Naive thymus-derived CD8-positive, alpha-beta T cell (primary cell): ENCODE measurements at regions not wholly inside any gene's neighbourhood (a gene's known extent, or its start where the extent isn't known, plus 50 kb on each side); places are given as distances from the start of the nearest gene placed in this dataset.
"Not testable (repeated sequence)": the region's sequence is repeated elsewhere in the genome, so short reads cannot be mapped to it uniquely, and the experiment has no call there.

Source experiments
- ATAC-seq, 2 donors: fragments of 150-1000 bp; cut with Tn5 transposase in 1 of 2; sonication (Bioruptor Pico), chemical (Tn5 transposase) in 1 of 2; 1 replicate in 1 of 2; 2 replicates in 1 of 2; pipeline ENCODE4 v1.10.0; 2021; ENCODE audit warnings: mild to moderate bottlenecking in 2 of 2, moderate library complexity in 2 of 2
- POLR2A ChIA-PET: fragments of 350-600 bp; sonication (Branson Sonifier 250); formaldehyde crosslinking; loops from one replicate; lab custom pipeline; 2021; ENCODE audit warnings: antibody characterized with exemption; lab: Charles Lee
- DNase-seq, 10 donors: peaks; one replicate each; pipeline versions ENCODE4 v3.0.0 to v3.0.0-alpha.2; 2020 to 2022
- H3K27ac Mint-ChIP-seq, 10 donors: one replicate each; pipeline ENCODE4 v1.8.0; 2020 to 2022; ENCODE audit warnings: mild to moderate bottlenecking in 10 of 10, mixed read lengths in 10 of 10, moderate library complexity in 4 of 10, inconsistent platforms in 1 of 10
- H3K27me3 Mint-ChIP-seq, 5 donors: one replicate each; pipeline ENCODE4 v1.8.0; 2021 to 2022; ENCODE audit warnings: mixed read lengths in 5 of 5
- H3K36me3 Mint-ChIP-seq, 3 donors: one replicate each; pipeline ENCODE4 v1.8.0; 2020 to 2022; ENCODE audit warnings: mixed read lengths in 3 of 3, mild to moderate bottlenecking in 2 of 3, inconsistent platforms in 1 of 3
- H3K4me1 Mint-ChIP-seq, 4 donors: one replicate each; pipeline ENCODE4 v1.8.0; 2021 to 2022; ENCODE audit warnings: mixed read lengths in 4 of 4
- H3K4me3 Mint-ChIP-seq, 10 donors: one replicate each; pipeline ENCODE4 v1.8.0; 2020 to 2022; ENCODE audit warnings: mild to moderate bottlenecking in 10 of 10, mixed read lengths in 10 of 10, moderate library complexity in 6 of 10, inconsistent platforms in 1 of 10
- H3K9me3 Mint-ChIP-seq, 9 donors: one replicate each; pipeline ENCODE4 v1.8.0; 2020 to 2022; ENCODE audit warnings: mixed read lengths in 9 of 9, mild to moderate bottlenecking in 3 of 9, inconsistent platforms in 1 of 9, moderate library complexity in 1 of 9

DNA sequence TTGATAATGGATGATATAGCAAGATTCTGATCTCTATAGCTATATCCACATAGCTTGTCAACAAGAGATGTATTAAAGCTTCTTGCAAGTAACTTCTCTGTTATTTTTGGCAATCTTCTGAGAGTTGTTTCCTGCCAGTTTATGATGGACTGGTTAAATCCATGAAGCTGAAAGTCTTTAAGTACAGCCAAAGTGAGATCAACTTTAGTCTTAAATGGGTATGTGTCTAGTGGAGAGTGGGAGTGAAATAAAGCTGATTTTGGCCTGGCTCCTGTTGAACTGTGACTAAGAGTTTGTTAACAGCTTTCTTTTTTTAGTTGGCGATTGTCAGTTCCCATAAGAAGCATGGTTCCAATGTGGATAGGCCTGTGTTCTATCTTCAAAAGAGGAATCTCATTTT lies 350.9 kb upstream of the PCSK5 start:
- POLR2A ChIA-PET, result no interaction called here
- no peak overlapping the region for H3K4me3 Mint-ChIP-seq
- DNase-seq (no peak), ATAC-seq (no peak)
- no peaks in the 10 kb centered on the region for H3K36me3 Mint-ChIP-seq
- H3K4me1 Mint-ChIP-seq, result no peaks in the 10 kb centered on the region
- peaks cover 0 to 4% (median 0%) of the 10 kb centered on the region in 5 donors for H3K27me3 Mint-ChIP-seq
- peaks cover 0 to 6% (median 0%) of the 10 kb centered on the region in 9 donors for H3K9me3 Mint-ChIP-seq
- H3K27ac Mint-ChIP-seq, result no peak overlapping the region

DNA sequence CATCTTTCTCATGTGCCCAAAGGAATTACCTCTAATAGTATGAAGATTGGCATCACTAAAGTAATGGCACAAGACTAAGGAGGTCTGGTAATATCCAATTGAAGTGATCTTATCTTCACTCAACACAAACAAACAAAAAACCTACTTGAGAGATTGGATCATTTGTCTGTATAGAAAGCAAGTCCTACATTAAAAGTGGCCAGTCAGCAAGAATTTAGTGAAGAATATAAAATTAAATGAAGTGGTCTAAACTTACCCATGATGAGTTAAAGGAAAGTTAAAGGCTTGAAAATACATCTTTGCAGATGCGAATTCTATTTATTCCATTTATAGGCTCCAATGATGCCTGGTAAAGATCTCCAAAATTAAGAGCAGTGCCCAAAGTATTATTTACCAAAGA lies 350.3 kb upstream of the PCSK5 start:
- no peaks in the 10 kb centered on the region for H3K36me3 Mint-ChIP-seq
- H3K27ac Mint-ChIP-seq, result no peak overlapping the region
- peaks cover 0 to 4% (median 0%) of the 10 kb centered on the region in 5 donors for H3K27me3 Mint-ChIP-seq
- ATAC-seq, result no peak
- H3K4me1 Mint-ChIP-seq, result no peaks in the 10 kb centered on the region
- no peak overlapping the region for H3K4me3 Mint-ChIP-seq
- DNase-seq, result no peak
- H3K9me3 Mint-ChIP-seq, result peaks cover 0 to 6% (median 0%) of the 10 kb centered on the region in 9 donors
- POLR2A ChIA-PET, result no interaction called here

DNA sequence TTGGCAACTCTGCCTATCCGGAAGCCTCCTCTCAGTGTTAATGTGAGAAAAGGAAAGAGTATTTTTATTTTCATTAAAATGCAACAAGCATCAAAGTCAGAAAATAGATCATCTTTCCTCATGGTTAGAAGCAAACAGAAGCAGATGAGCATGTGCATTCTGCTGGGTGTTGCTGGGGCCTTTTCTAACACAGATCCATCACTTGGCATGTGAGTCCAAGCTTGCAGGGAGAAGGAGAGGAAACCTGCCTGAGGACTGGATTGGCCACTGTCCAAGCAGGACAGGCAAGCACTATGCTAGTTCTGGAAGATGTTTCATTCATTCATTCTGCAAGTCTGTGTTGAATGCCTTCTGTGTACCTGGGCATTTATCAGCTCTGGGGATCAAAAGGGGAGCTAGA lies 348.7 kb upstream of the PCSK5 start:
- Mint-ChIP-seq H3K36me3 (no peaks in the 10 kb centered on the region), H3K9me3 (peaks cover 0 to 6% (median 0%) of the 10 kb centered on the region in 9 donors), H3K27me3 (peaks cover 0 to 4% (median 3%) of the 10 kb centered on the region in 5 donors), H3K27ac (peak overlapping the region in 1 of 10 donors; percentile 0), H3K4me1 (no peaks in the 10 kb centered on the region), H3K4me3 (no peak overlapping the region)
- POLR2A ChIA-PET, result no interaction called here
- no peak for ATAC-seq
- DNase-seq, result no peak

- H3K27ac Mint-ChIP-seq, result no peak overlapping the region
- H3K36me3 Mint-ChIP-seq, result no peaks in the 10 kb centered on the region
- peaks cover 2 to 14% (median 4%) of the 10 kb centered on the region in 5 donors for H3K27me3 Mint-ChIP-seq
- peaks cover 0 to 9% (median 0%) of the 10 kb centered on the region in 9 donors for H3K9me3 Mint-ChIP-seq
- H3K4me3 Mint-ChIP-seq, result no peak overlapping the region
- ATAC-seq, result no peak
- POLR2A ChIA-PET, result no interaction called here
- H3K4me1 Mint-ChIP-seq, result no peaks in the 10 kb centered on the region
- DNase-seq, result no peak
Observed at GRCh38 chr9:75544815-75545214, 345.7 kb upstream of the PCSK5 start.

DNA sequence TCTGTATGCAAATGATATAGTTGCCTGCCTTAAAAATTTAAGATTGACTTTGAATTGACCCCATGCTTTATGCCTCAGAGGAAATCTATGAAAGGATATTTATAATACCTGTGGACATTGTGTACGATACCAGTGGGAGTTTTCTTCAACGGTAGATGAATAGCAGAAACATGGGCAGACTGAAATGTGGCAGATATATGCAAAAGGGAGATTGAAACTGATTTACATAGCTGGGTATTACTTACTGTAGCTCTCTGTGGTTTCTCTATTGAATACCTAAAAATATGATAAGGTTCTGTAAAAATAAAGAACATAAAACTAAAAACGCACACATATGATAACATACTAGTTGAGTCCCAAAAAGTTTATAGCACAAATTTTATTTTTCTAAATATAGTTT lies 345.2 kb upstream of the PCSK5 start:
- POLR2A ChIA-PET, result no interaction called here
- Mint-ChIP-seq H3K4me1 (no peaks in the 10 kb centered on the region), H3K9me3 (peaks cover 0 to 9% (median 0%) of the 10 kb centered on the region in 9 donors)

DNA sequence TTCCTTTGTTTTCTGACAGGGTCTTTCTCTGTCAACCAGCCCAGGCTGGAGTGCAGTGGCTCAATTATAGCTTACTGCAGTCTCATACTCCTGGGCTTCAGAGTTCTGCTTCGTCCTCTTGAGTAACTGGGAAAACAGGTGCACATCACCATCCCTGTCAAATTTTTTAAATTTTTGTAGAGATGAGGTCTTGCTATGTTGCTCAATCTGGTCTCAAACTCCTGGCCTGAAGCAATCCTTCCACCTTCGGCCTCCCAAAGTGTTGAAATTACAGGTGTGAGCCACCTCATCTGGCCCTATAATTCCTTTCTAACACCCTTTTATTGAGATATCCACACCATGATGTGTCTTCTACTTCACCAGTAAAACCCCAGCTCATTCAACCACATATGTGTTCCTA lies 341.6 kb upstream of the PCSK5 start:
- Mint-ChIP-seq H3K27me3 (peaks cover 0 to 28% (median 4%) of the 10 kb centered on the region in 5 donors), H3K36me3 (no peaks in the 10 kb centered on the region), H3K9me3 (peaks cover 0 to 9% (median 0%) of the 10 kb centered on the region in 9 donors), H3K27ac (no peak overlapping the region), H3K4me1 (no peaks in the 10 kb centered on the region), H3K4me3 (peak overlapping the region in 1 of 10 donors; percentile 34)
- POLR2A ChIA-PET, result no interaction called here
- ATAC-seq, result no peak
- DNase-seq, result no peak

More for the DNA sequence above, 345.2 kb upstream of the PCSK5 start:
- no peak overlapping the region for H3K4me3 Mint-ChIP-seq
- H3K36me3 Mint-ChIP-seq, result no peaks in the 10 kb centered on the region
- no peak for DNase-seq
- H3K27ac Mint-ChIP-seq, result no peak overlapping the region
- peaks cover 2 to 19% (median 4%) of the 10 kb centered on the region in 5 donors for H3K27me3 Mint-ChIP-seq
- ATAC-seq, result no peak

- peaks cover 0 to 25% (median 0%) of the 10 kb centered on the region in 5 donors for H3K27me3 Mint-ChIP-seq
- peaks cover 0 to 5% (median 0%) of the 10 kb centered on the region in 9 donors for H3K9me3 Mint-ChIP-seq
- DNase-seq, result no peak
- no peaks in the 10 kb centered on the region for H3K36me3 Mint-ChIP-seq
- no peak overlapping the region for H3K27ac Mint-ChIP-seq
- H3K4me3 Mint-ChIP-seq, result no peak overlapping the region
- POLR2A ChIA-PET, result no interaction called here
- no peak for ATAC-seq
- no peaks in the 10 kb centered on the region for H3K4me1 Mint-ChIP-seq
Observed at GRCh38 chr9:75551861-75552260, 338.6 kb upstream of the PCSK5 start.

GRCh38 chr9:75552941-75553340 lies 337.5 kb upstream of the PCSK5 start:
- no peak overlapping the region for H3K4me3 Mint-ChIP-seq
- H3K27ac Mint-ChIP-seq, result no peak overlapping the region
- no peaks in the 10 kb centered on the region for H3K4me1 Mint-ChIP-seq
- DNase-seq, result no peak
- no peaks in the 10 kb centered on the region for H3K36me3 Mint-ChIP-seq
- POLR2A ChIA-PET, result no interaction called here
- ATAC-seq, result no peak
- peaks cover 0 to 9% (median 0%) of the 10 kb centered on the region in 9 donors for H3K9me3 Mint-ChIP-seq
- peaks cover 0 to 20% (median 0%) of the 10 kb centered on the region in 5 donors for H3K27me3 Mint-ChIP-seq

DNA sequence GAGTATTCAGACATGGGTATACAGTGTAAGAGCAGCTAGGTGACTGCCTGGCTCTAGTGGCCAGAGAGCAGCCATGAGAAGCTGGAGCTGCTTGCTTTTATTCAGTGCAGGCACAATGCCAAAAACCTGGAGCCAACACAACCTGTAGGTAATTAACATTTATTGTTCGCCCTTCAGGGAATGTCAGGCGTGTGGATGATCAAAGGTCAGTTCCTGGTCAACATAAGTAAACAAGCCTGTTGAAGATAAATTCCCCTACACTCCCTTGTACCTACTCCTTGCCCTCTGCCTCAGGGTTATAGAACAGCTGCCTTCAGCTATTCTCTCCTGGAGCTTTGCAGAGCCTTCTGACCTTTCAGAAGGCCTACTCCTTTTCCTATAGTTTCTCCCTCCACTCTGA lies 323.7 kb upstream of the PCSK5 start:
- peaks cover 0 to 16% (median 9%) of the 10 kb centered on the region in 9 donors for H3K9me3 Mint-ChIP-seq
- H3K4me3 Mint-ChIP-seq, DNase-seq, POLR2A ChIA-PET, ATAC-seq, H3K36me3 Mint-ChIP-seq, H3K4me1 Mint-ChIP-seq, H3K27ac Mint-ChIP-seq: not testable (repeated sequence)
- peaks cover 8 to 24% (median 15%) of the 10 kb centered on the region in 5 donors for H3K27me3 Mint-ChIP-seq

- Mint-ChIP-seq H3K9me3 (peaks cover 0 to 16% (median 0%) of the 10 kb centered on the region in 9 donors), H3K27me3 (peaks cover 8 to 24% (median 14%) of the 10 kb centered on the region in 5 donors), H3K27ac (no peak overlapping the region), H3K36me3 (peaks cover 0 to 6% (median 0%) of the 10 kb centered on the region in 3 donors), H3K4me3 (no peak overlapping the region), H3K4me1 (no peaks in the 10 kb centered on the region)
- DNase-seq, result no peak
- no peak for ATAC-seq
- POLR2A ChIA-PET, result no interaction called here
Observed at GRCh38 chr9:75570538-75570937, 319.9 kb upstream of the PCSK5 start.

DNA sequence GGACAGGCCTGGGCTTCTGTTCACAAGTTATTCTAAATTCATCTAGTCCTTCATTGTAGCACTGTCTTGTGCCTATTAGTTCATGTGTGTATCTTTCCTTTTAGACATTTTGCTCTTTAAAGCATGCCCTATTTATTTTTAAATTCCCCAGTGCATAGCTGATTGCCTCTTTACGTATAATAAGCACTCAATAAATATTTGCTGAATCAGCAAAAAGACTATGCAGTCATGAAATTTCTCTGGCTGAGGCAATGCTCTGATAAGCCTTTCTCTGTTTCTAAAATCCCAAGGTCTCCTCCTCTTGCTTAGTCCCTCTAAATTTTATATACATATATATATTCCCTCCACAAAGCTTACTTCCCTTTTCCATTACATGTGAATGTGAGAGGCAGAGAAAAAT lies 315.9 kb upstream of the PCSK5 start:
- no peak for DNase-seq
- Mint-ChIP-seq H3K4me1 (no peaks in the 10 kb centered on the region), H3K36me3 (no peaks in the 10 kb centered on the region), H3K9me3 (no peaks in the 10 kb centered on the region), H3K4me3 (no peak overlapping the region), H3K27me3 (peaks cover 2 to 12% (median 8%) of the 10 kb centered on the region in 5 donors), H3K27ac (no peak overlapping the region)
- ATAC-seq, result no peak
- POLR2A ChIA-PET, result no interaction called here

- no peak for DNase-seq
- no peak for ATAC-seq
- Mint-ChIP-seq H3K9me3 (no peaks in the 10 kb centered on the region), H3K4me1 (no peaks in the 10 kb centered on the region), H3K4me3 (no peak overlapping the region), H3K27me3 (peaks cover 2 to 22% (median 9%) of the 10 kb centered on the region in 5 donors), H3K36me3 (no peaks in the 10 kb centered on the region), H3K27ac (no peak overlapping the region)
- POLR2A ChIA-PET, result no interaction called here
Observed at GRCh38 chr9:75582870-75583269, 307.6 kb upstream of the PCSK5 start.

DNA sequence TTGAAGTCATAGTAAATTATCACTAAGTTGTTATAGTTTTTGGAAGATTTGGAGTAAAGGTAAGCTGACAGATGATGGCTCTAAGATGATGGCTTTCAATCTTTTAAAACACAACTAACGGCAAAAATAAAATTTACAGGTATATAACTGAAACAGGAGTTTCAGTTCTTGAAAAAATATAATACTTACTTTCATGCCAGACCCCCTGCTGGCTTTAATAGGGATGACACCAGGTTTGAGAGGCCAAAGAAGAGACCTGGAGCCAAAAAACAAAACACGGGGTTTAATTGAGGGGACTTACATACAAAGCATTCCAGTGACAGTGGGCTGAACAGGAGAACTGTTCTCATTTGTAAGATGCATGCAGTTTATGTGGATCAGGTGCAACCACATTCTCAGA lies 301.7 kb upstream of the PCSK5 start:
- Mint-ChIP-seq H3K9me3 (peaks cover 0 to 8% (median 5%) of the 10 kb centered on the region in 9 donors), H3K4me1 (no peaks in the 10 kb centered on the region), H3K36me3 (no peaks in the 10 kb centered on the region), H3K4me3 (no peak overlapping the region), H3K27me3 (peaks cover 2 to 21% (median 8%) of the 10 kb centered on the region in 5 donors), H3K27ac (no peak overlapping the region)
- DNase-seq, result peak in 1 of 10 donors; percentile 1
- POLR2A ChIA-PET, result no interaction called here
- no peak for ATAC-seq

DNA sequence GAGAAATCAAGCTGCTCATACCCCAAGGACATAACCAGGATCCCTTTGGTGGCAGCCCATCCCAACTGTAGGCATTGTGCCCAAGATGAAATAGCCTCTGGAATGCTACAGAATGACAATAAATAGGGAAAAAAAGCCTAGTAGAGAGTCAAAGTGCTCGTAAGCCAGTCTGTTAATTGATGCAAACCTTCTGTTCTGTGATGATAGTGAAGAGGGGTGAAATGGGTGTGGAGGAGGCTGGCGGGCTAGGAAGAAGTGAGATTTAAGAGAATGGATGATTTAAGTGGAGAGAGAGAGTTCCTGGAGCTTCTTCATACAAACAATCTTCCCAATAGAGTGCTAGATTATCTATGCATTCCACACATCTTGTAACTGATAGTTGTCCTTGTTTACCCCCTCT lies 301.0 kb upstream of the PCSK5 start:
- H3K9me3 Mint-ChIP-seq, result peaks cover 0 to 12% (median 5%) of the 10 kb centered on the region in 9 donors
- no peak overlapping the region for H3K4me3 Mint-ChIP-seq
- no peak overlapping the region for H3K27ac Mint-ChIP-seq
- H3K27me3 Mint-ChIP-seq, result peaks cover 2 to 22% (median 8%) of the 10 kb centered on the region in 5 donors
- no peaks in the 10 kb centered on the region for H3K36me3 Mint-ChIP-seq
- no peaks in the 10 kb centered on the region for H3K4me1 Mint-ChIP-seq
- DNase-seq (no peak), ATAC-seq (no peak)
- POLR2A ChIA-PET, result no interaction called here
